RWPE1 (cell line): ENCODE measurements at regions not wholly inside any gene's neighbourhood (a gene's known extent, or its start where the extent isn't known, plus 50 kb on each side); places are given as distances from the start of the nearest gene placed in this dataset.

ENCODE experiments used
- CTCF ChIA-PET: fragments of 350-600 bp; sonication (Branson Sonifier 250); formaldehyde crosslinking; extraction: SDS; loops from one replicate; lab custom pipeline; 2021; lab: Yijun Ruan, JAX
- POLR2A ChIA-PET: fragments of 400-600 bp; formaldehyde crosslinking; extraction: SDS; loops from one replicate; lab custom pipeline; 2020; ENCODE audit warnings: antibody characterized with exemption; ENCODE audit not compliant: low non-redundant PET; lab: Yijun Ruan, JAX
- DNase-seq: peaks from one replicate; pipeline ENCODE4 v3.0.0; 2012; ENCODE audit warnings: low spot score
- H3K27ac ChIP-seq: fragments of 450-650 bp; 2 replicates; pipeline ENCODE4 v1.5.1; 2017
- CTCF ChIP-seq: fragments of 450-650 bp; conservative IDR thresholded peaks from 2 replicates; pipeline ENCODE4 v1.5.1; 2017; ENCODE audit warnings: low read depth, mild to moderate bottlenecking

- ChIA-PET CTCF (no interaction called here), POLR2A (no interaction called here)
- DNase-seq = no peak
- no peak for TF ChIP-seq CTCF
- no peak overlapping the region for H3K27ac ChIP-seq
Observed at GRCh38 chrY:7467796-7468520, 556.4 kb upstream of the AMELY start.

- H3K27ac ChIP-seq = peak overlapping the region; percentile 42; the same call in 1 of the 2 replicates
- ChIA-PET POLR2A (no interaction called here), CTCF (no interaction called here)
- no peak for TF ChIP-seq CTCF
- no peak for DNase-seq
Observed at GRCh38 chrY:7465185-7465621, 553.7 kb upstream of the AMELY start.

- H3K27ac ChIP-seq = peak overlapping the region; percentile 42; the same call in 1 of the 2 replicates
- TF ChIP-seq CTCF = no peak
- ChIA-PET POLR2A (no interaction called here), CTCF (no interaction called here)
- DNase-seq = no peak
Observed at GRCh38 chrY:7464742-7465141, 553.2 kb upstream of the AMELY start.

GRCh38 chrY:7463711-7464110, 552.2 kb upstream of the AMELY start:
- ChIA-PET CTCF (no interaction called here), POLR2A (no interaction called here)
- no peak overlapping the region for H3K27ac ChIP-seq
- TF ChIP-seq CTCF = no peak
- DNase-seq = no peak

GRCh38 chrY:7463196-7463595, 551.6 kb upstream of the AMELY start:
- CTCF ChIA-PET = no interaction called here
- H3K27ac ChIP-seq = no peak overlapping the region
- TF ChIP-seq CTCF = no peak
- POLR2A ChIA-PET = no interaction called here
- no peak for DNase-seq

GRCh38 chrY:7462657-7463056, 551.1 kb upstream of the AMELY start:
- ChIA-PET CTCF (no interaction called here), POLR2A (no interaction called here)

More at GRCh38 chrY:7462657-7463056, 551.1 kb upstream of the AMELY start:
- H3K27ac ChIP-seq = no peak overlapping the region
- TF ChIP-seq CTCF = no peak
- DNase-seq = no peak
